K562 (cell line): ENCODE measurements at regions not wholly inside any gene's neighbourhood (a gene's known extent, or its start where the extent isn't known, plus 50 kb on each side); places are given as distances from the start of the nearest gene placed in this dataset.

Experiments
- ATAC-seq: fragments of 200-7000 bp; cut with Tn5 transposase; 3 replicates; pipeline ENCODE4 v1.9.1; 2020; ENCODE audit warnings: moderate library complexity
- BruUV-seq: library from RNA; stranded (reverse); fragments of 400-500 nt; replicated peaks from 2 replicates; lab custom pipeline; 2021; lab: Mats Ljungman, UMichigan
- CTCF ChIA-PET: fragments of 300-600 bp; formaldehyde crosslinking; extraction: SDS; loops from one replicate; lab custom pipeline; 2021; ENCODE audit warnings: low intra/inter-chr PET ratio; lab: Yijun Ruan, JAX
- POLR2A ChIA-PET: fragments of 300-600, 350-650 bp; sonication (Branson Sonifier 250); formaldehyde crosslinking; extraction: SDS; loops from one replicate; lab custom pipeline; 2021; ENCODE audit warnings: antibody characterized with exemption, inconsistent platforms; lab: Yijun Ruan, JAX
- DNase-seq, 4 experiments: peaks; one replicate each; pipeline versions ENCODE4 v3.0.0 to v3.0.0-alpha.2; 2011 to 2018; ENCODE audit warnings: low spot score in 3 of 4, mixed read lengths in 3 of 4; ENCODE audit errors: extremely low read depth in 1 of 4
- FAIRE-seq: peaks from 2 replicates; lab custom pipeline; 2011; peaks lifted over from hg19 to GRCh38; lab: Jason Lieb, UNC
- H2AFZ ChIP-seq: 2 replicates; pipeline ENCODE4 v1.6.0; 2011; ENCODE audit warnings: low read depth, low read length, control low read depth, inconsistent platforms
- H3K27ac ChIP-seq: fragments of 200-600 bp; 3 replicates; pipeline ENCODE4 v1.8.0; 2011; ENCODE audit warnings: low read depth, mild to moderate bottlenecking, control low read depth, inconsistent platforms, low read length, moderate library complexity, mixed read lengths; ENCODE audit errors: extremely low read depth
- H3K27me3 ChIP-seq, 2 experiments: fragments of 300-600 bp in 1 of 2; 2 replicates in 1 of 2; 3 replicates in 1 of 2; pipeline versions ENCODE4 v1.6.0 to v1.8.0; 2011; ENCODE audit warnings: inconsistent platforms in 2 of 2, low read length in 2 of 2, mild to moderate bottlenecking in 1 of 2, mixed read lengths in 1 of 2, moderate library complexity in 1 of 2; ENCODE audit not compliant: control insufficient read depth in 2 of 2, insufficient read depth in 2 of 2
- H3K36me3 ChIP-seq: fragments of 300-600 bp; 3 replicates; pipeline ENCODE4 v1.8.0; 2011; ENCODE audit warnings: mild to moderate bottlenecking, low read length, inconsistent platforms; ENCODE audit not compliant: control insufficient read depth, insufficient read depth
- H3K4me1 ChIP-seq, 2 experiments: fragments of 200-600 bp in 1 of 2; replicated peaks in 1 of 2; 2 replicates in 1 of 2; 3 replicates in 1 of 2; pipeline versions ENCODE4 v1.5.1 to v1.8.0; 2011; ENCODE audit warnings: inconsistent platforms in 2 of 2, low read length in 2 of 2, mild to moderate bottlenecking in 1 of 2, mixed read lengths in 1 of 2, moderate library complexity in 1 of 2; ENCODE audit not compliant: control insufficient read depth in 2 of 2, insufficient read depth in 2 of 2
- H3K4me2 ChIP-seq: 2 replicates; pipeline ENCODE4 v1.6.1; 2011; ENCODE audit warnings: low read length, control low read depth, inconsistent platforms, mixed read lengths; ENCODE audit not compliant: insufficient read depth
- H3K4me3 ChIP-seq: fragments of 200-600 bp; sonication (generic), shearing (Covaris generic); 2 replicates; pipeline ENCODE4 v1.5.1; 2016; ENCODE audit warnings: control low read depth, inconsistent platforms
- H3K79me2 ChIP-seq: fragments of 200-600 bp; 3 replicates; pipeline ENCODE4 v1.8.0; 2011; ENCODE audit warnings: low read length, inconsistent platforms; ENCODE audit not compliant: control insufficient read depth, insufficient read depth
- H3K9ac ChIP-seq, 2 experiments: 2 replicates each; pipeline versions ENCODE4 v1.6.0 to v1.6.1; 2011; ENCODE audit warnings: low read depth in 2 of 2, low read length in 2 of 2, control low read depth in 1 of 2, inconsistent platforms in 1 of 2, mild to moderate bottlenecking in 1 of 2, mixed read lengths in 1 of 2; ENCODE audit not compliant: insufficient read depth in 1 of 2
- H3K9me1 ChIP-seq: one replicate; pipeline ENCODE4 v1.6.0; 2011; ENCODE audit warnings: inconsistent platforms, mild to moderate bottlenecking, low read length, moderate library complexity; ENCODE audit not compliant: control insufficient read depth, insufficient read depth
- H3K9me3 ChIP-seq: replicated peaks from 2 replicates; pipeline ENCODE4 v1.5.1; 2011; ENCODE audit warnings: low read depth, low read length, inconsistent platforms; ENCODE audit not compliant: control insufficient read depth, insufficient read depth
- H4K20me1 ChIP-seq: replicated peaks from 2 replicates; pipeline ENCODE4 v1.6.1; 2011; ENCODE audit warnings: low read length, inconsistent platforms, mixed read lengths; ENCODE audit not compliant: control insufficient read depth, insufficient read depth
- ETV1 ChIP-seq: fragments of 450-650 bp; conservative IDR thresholded peaks from 2 replicates; pipeline ENCODE4 v1.6.1; 2016; ENCODE audit warnings: missing genetic modification characterization, control low read depth, low read depth, missing compliant biosample characterization
- FOXA3 ChIP-seq, 2 experiments: fragments of 450-650 bp in 1 of 2; sonication (generic) in 1 of 2; formaldehyde crosslinking; IDR thresholded peaks in 1 of 2; conservative IDR thresholded peaks in 1 of 2; 2 replicates each; pipeline versions ENCODE4 v1.4.0 to v1.8.0; 2020 to 2022; ENCODE audit warnings: mild to moderate bottlenecking in 2 of 2, missing genetic modification reagents in 1 of 2
- FOXP1 ChIP-seq: sonication (generic); formaldehyde crosslinking; IDR thresholded peaks from 2 replicates; pipeline ENCODE4 v1.8.0; 2022; ENCODE audit warnings: mild to moderate bottlenecking, missing genetic modification reagents
- GTF2A2 ChIP-seq: IDR thresholded peaks from 2 replicates; pipeline ENCODE4 v1.6.1; 2016; ENCODE audit warnings: mild to moderate bottlenecking, missing genetic modification characterization, missing compliant biosample characterization
- WGBS: fragments of 100-300 bp; shearing (Covaris generic); methylation state at CpG from one replicate; pipeline ENCODE4 v1.1.6; 2016; ENCODE audit warnings: low coverage, mixed read lengths; ENCODE audit not compliant: insufficient coverage; ENCODE audit errors: missing lambda C conversion rate; 5-methylcytosine and 5-hydroxymethylcytosine counted together
- in situ Hi-C: fragments of 300-500 bp; cut with MboI; formaldehyde crosslinking; loops from 4 replicates; pipeline ENCODE4 v1.15.0; 2018; ENCODE audit warnings: inconsistent platforms, mixed read lengths
- intact Hi-C: fragments of 100-400 bp; cut with micrococcal nuclease; formaldehyde crosslinking; loops from 2 replicates; pipeline ENCODE4 v1.14.2; 2022
- TF ChIP-seq, protein P1 (sequence below): fragments of 250-450 bp; sonication (Bioruptor Pico); IDR thresholded peaks from 2 replicates; pipeline ENCODE4 v1.5.0; 2020; ENCODE audit warnings: mild to moderate bottlenecking
- TF ChIP-seq, protein P2 (sequence below): fragments of 450-650 bp; IDR thresholded peaks from 2 replicates; pipeline ENCODE4 v1.6.1; 2018; ENCODE audit warnings: mild to moderate bottlenecking, low read depth; ENCODE audit not compliant: partially characterized antibody
- TF ChIP-seq, protein P3 (sequence below): fragments of 450-650 bp; IDR thresholded peaks from 2 replicates; pipeline ENCODE4 v1.6.1; 2014; ENCODE audit warnings: low read depth, mild to moderate bottlenecking, moderate library complexity, borderline replicate concordance

- Histone ChIP-seq H3K36me3 (no peaks in the 10 kb centered on the region), H3K4me3 (peak overlapping the region; percentile 40; the same call in 1 of the 2 replicates), H3K9me1 (no peaks in the 10 kb centered on the region), H4K20me1 (no peaks in the 10 kb centered on the region), H3K4me2 (peak overlapping the region; percentile 43), H3K27me3 (no peaks in the 10 kb centered on the region), H2AFZ (peak overlapping the region; percentile 97; the same call in 1 of the 2 replicates), H3K27ac (no peak overlapping the region; the same call in 2 of the 3 replicates), H3K9me3 (no peaks in the 10 kb centered on the region), H3K4me1 (no peaks in the 10 kb centered on the region; a peak in 2 of 5 replicates), H3K9ac (no peak overlapping the region), H3K79me2 (no peaks in the 10 kb centered on the region)
- WGBS = 75% methylated on average over 2 of the region's 2 CpGs
- POLR2A ChIA-PET = no interaction called here
- BruUV-seq = no TSS peak
- no peak for FAIRE-seq
- CTCF ChIA-PET = no interaction called here
- in situ Hi-C loops (no loop called here), intact Hi-C loops (no loop called here)
- peak in 2 of 4 experiments; percentile 4 to 9 for DNase-seq
- no peak for TF ChIP-seq GTF2A2 (tag)
- TF ChIP-seq FOXP1 (CRISPR knock-in tag) = no peak
- peak in 1 of 2 experiments; percentile 75; a peak in 2 of 4 replicates for TF ChIP-seq FOXA3 (CRISPR knock-in tag; conservative IDR thresholded peaks at IDR 0.05 in 1 of 2, IDR thresholded peaks at IDR 0.05 in 1 of 2)
- TF ChIP-seq, protein P1, sequence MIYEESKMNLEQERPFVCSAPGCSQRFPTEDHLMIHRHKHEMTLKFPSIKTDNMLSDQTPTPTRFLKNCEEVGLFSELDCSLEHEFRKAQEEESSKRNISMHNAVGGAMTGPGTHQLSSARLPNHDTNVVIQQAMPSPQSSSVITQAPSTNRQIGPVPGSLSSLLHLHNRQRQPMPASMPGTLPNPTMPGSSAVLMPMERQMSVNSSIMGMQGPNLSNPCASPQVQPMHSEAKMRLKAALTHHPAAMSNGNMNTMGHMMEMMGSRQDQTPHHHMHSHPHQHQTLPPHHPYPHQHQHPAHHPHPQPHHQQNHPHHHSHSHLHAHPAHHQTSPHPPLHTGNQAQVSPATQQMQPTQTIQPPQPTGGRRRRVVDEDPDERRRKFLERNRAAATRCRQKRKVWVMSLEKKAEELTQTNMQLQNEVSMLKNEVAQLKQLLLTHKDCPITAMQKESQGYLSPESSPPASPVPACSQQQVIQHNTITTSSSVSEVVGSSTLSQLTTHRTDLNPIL (CRISPR knock-in tag) = no peak
- TF ChIP-seq, protein P2, sequence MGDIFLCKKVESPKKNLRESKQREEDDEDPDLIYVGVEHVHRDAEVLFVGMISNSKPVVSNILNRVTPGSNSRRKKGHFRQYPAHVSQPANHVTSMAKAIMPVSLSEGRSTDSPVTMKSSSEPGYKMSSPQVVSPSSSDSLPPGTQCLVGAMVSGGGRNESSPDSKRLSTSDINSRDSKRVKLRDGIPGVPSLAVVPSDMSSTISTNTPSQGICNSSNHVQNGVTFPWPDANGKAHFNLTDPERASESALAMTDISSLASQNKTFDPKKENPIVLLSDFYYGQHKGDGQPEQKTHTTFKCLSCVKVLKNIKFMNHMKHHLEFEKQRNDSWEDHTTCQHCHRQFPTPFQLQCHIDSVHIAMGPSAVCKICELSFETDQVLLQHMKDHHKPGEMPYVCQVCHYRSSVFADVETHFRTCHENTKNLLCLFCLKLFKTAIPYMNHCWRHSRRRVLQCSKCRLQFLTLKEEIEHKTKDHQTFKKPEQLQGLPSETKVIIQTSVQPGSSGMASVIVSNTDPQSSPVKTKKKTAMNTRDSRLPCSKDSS = no peak
- TF ChIP-seq, protein P3, sequence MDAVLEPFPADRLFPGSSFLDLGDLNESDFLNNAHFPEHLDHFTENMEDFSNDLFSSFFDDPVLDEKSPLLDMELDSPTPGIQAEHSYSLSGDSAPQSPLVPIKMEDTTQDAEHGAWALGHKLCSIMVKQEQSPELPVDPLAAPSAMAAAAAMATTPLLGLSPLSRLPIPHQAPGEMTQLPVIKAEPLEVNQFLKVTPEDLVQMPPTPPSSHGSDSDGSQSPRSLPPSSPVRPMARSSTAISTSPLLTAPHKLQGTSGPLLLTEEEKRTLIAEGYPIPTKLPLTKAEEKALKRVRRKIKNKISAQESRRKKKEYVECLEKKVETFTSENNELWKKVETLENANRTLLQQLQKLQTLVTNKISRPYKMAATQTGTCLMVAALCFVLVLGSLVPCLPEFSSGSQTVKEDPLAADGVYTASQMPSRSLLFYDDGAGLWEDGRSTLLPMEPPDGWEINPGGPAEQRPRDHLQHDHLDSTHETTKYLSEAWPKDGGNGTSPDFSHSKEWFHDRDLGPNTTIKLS = no peak
- TF ChIP-seq ETV1 (tag) = no peak
- peak; percentile 70 for ATAC-seq
These were observed 93.2 kb upstream of the GAS1 start for GRCh38 chr9:87040410-87041009.
